Gastrocnemius medialis (tissue), 4 donors: ENCODE measurements at regions not wholly inside any gene's neighbourhood (a gene's known extent, or its start where the extent isn't known, plus 50 kb on each side); places are given as distances from the start of the nearest gene placed in this dataset.

ENCODE experiments used
- ATAC-seq, 2 donors: fragments of 150-250 bp; one replicate each; pipeline ENCODE4 v1.9.1; 2016
- DNase-seq, 2 donors: peaks; one replicate each; pipeline ENCODE4 v3.0.0-alpha.2; 2019
- H3K27ac ChIP-seq, 4 donors: fragments of 200-600 bp; sonication (generic); 1 replicate in 1 of 4; 2 replicates in 3 of 4; pipeline ENCODE4 v1.5.1; 2016 to 2018; ENCODE audit warnings: mild to moderate bottlenecking in 2 of 4, moderate library complexity in 1 of 4
- H3K27me3 ChIP-seq, 3 donors: fragments of 200-600 bp; sonication (generic) in 2 of 3; 1 replicate in 1 of 3; 2 replicates in 2 of 3; pipeline versions ENCODE4 v1.5.1 to v1.6.0; 2016 to 2019; ENCODE audit warnings: mild to moderate bottlenecking in 1 of 3, moderate library complexity in 1 of 3
- H3K36me3 ChIP-seq, 2 donors: fragments of 200-600 bp; sonication (generic) in 1 of 2; one replicate each; pipeline ENCODE4 v1.5.1; 2017 to 2018
- H3K4me1 ChIP-seq, 2 donors: fragments of 200-600 bp; sonication (generic) in 1 of 2; one replicate each; pipeline ENCODE4 v1.5.1; 2016 to 2017; ENCODE audit warnings: mild to moderate bottlenecking in 2 of 2
- H3K4me3 ChIP-seq, 4 donors: fragments of 200-600 bp; sonication (generic) in 3 of 4; 1 replicate in 1 of 4; 2 replicates in 3 of 4; pipeline ENCODE4 v1.5.1; 2016 to 2019; ENCODE audit warnings: mild to moderate bottlenecking in 2 of 4
- H3K9me3 ChIP-seq, 3 donors: fragments of 200-600 bp; sonication (generic) in 2 of 3; 1 replicate in 1 of 3; 2 replicates in 2 of 3; pipeline ENCODE4 v1.5.1; 2016 to 2019
- POLR2A ChIP-seq, 2 donors: fragments of 450-650 bp; IDR thresholded peaks; one replicate each; pipeline ENCODE4 v1.6.1; 2017; ENCODE audit warnings: antibody characterized with exemption in 2 of 2, mild to moderate bottlenecking in 2 of 2, moderate library complexity in 2 of 2
- in situ Hi-C, 4 donors: fragments of 200-750 bp; cut with MboI; loops; one replicate each; pipeline versions ENCODE4 v1.15.0 to v1.8.0; 2017; ENCODE audit warnings: low sequenced_read_pairs in 4 of 4
- intact Hi-C: fragments of 100-400 bp; cut with DNase I; formaldehyde crosslinking; loops from one replicate; pipeline ENCODE4 v1.15.1; 2023; ENCODE audit warnings: low total_unique reads
- TF ChIP-seq, protein P1 (sequence below), 5 experiments: fragments of 450-650 bp in 3 of 5; fragments of 200-600 bp in 2 of 5; sonication (generic) in 2 of 5; IDR thresholded peaks in 4 of 5; conservative IDR thresholded peaks in 1 of 5; 1 replicate in 4 of 5; 2 replicates in 1 of 5; pipeline ENCODE4 v1.5.1; 2016 to 2019; ENCODE audit warnings: antibody characterized with exemption in 5 of 5, mild to moderate bottlenecking in 3 of 5, moderate library complexity in 3 of 5

- ATAC-seq: no peak
- H3K4me3 ChIP-seq: no peak overlapping the region
- H3K36me3 ChIP-seq: no peaks in the 10 kb centered on the region
- no peak overlapping the region for H3K27ac ChIP-seq
- H3K4me1 ChIP-seq: no peaks in the 10 kb centered on the region
- TF ChIP-seq POLR2A (IDR thresholded peaks at IDR 0.05): no peak
- TF ChIP-seq, protein P1, sequence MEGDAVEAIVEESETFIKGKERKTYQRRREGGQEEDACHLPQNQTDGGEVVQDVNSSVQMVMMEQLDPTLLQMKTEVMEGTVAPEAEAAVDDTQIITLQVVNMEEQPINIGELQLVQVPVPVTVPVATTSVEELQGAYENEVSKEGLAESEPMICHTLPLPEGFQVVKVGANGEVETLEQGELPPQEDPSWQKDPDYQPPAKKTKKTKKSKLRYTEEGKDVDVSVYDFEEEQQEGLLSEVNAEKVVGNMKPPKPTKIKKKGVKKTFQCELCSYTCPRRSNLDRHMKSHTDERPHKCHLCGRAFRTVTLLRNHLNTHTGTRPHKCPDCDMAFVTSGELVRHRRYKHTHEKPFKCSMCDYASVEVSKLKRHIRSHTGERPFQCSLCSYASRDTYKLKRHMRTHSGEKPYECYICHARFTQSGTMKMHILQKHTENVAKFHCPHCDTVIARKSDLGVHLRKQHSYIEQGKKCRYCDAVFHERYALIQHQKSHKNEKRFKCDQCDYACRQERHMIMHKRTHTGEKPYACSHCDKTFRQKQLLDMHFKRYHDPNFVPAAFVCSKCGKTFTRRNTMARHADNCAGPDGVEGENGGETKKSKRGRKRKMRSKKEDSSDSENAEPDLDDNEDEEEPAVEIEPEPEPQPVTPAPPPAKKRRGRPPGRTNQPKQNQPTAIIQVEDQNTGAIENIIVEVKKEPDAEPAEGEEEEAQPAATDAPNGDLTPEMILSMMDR (IDR thresholded peaks at IDR 0.05 in 4 of 5, conservative IDR thresholded peaks at IDR 0.05 in 1 of 5): no peak
- no peak for DNase-seq
- in situ Hi-C loops: no loop called here
- intact Hi-C loops: no loop called here
- no peaks in the 10 kb centered on the region for H3K27me3 ChIP-seq
- no peaks in the 10 kb centered on the region for H3K9me3 ChIP-seq
Observed at GRCh38 chr2:4053769-4054493, 350.6 kb downstream of the DCDC2C start.

DNA sequence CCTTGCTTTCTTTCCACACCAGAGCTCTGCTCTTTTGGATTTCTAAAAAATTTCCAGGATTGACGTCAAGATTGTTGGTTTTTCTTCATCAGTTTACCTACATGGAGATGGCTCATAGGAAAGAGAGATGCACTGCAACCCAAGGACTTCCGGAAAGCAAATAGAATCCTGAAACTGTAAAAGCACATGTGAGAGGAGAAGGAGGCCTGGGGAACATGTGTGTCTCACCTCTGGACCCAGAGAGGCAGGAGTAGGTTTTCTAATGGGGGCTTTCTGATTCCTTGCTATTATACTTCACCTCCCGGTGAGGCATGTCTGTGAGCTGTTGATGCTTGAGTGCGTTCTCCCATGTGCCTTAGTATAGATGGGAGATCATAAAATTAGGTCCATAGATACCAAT, 362.8 kb downstream of the DCDC2C start:
- Histone ChIP-seq H3K4me3 (no peak overlapping the region), H3K4me1 (no peaks in the 10 kb centered on the region)
- in situ Hi-C loops: no loop called here

GRCh38 chr2:4073026-4073569, 369.7 kb downstream of the DCDC2C start:
- Histone ChIP-seq H3K4me1 (no peaks in the 10 kb centered on the region), H3K27me3 (no peaks in the 10 kb centered on the region), H3K4me3 (no peak overlapping the region), H3K36me3 (no peaks in the 10 kb centered on the region), H3K9me3 (no peaks in the 10 kb centered on the region), H3K27ac (no peak overlapping the region)
- no peak for DNase-seq
- no peak for TF ChIP-seq POLR2A (IDR thresholded peaks at IDR 0.05)
- TF ChIP-seq, protein P1 (IDR thresholded peaks at IDR 0.05 in 4 of 5, conservative IDR thresholded peaks at IDR 0.05 in 1 of 5): no peak
- in situ Hi-C loops (no loop called here), intact Hi-C loops (no loop called here)
- ATAC-seq: no peak

More for the DNA sequence above, 362.8 kb downstream of the DCDC2C start:
- ATAC-seq (no peak), DNase-seq (no peak)
- no peaks in the 10 kb centered on the region for H3K27me3 ChIP-seq
- no peak for TF ChIP-seq POLR2A (IDR thresholded peaks at IDR 0.05)
- TF ChIP-seq, protein P1 (IDR thresholded peaks at IDR 0.05 in 4 of 5, conservative IDR thresholded peaks at IDR 0.05 in 1 of 5): no peak
- intact Hi-C loops: no loop called here
- no peaks in the 10 kb centered on the region for H3K36me3 ChIP-seq
- H3K9me3 ChIP-seq: no peaks in the 10 kb centered on the region
- H3K27ac ChIP-seq: no peak overlapping the region

DNA sequence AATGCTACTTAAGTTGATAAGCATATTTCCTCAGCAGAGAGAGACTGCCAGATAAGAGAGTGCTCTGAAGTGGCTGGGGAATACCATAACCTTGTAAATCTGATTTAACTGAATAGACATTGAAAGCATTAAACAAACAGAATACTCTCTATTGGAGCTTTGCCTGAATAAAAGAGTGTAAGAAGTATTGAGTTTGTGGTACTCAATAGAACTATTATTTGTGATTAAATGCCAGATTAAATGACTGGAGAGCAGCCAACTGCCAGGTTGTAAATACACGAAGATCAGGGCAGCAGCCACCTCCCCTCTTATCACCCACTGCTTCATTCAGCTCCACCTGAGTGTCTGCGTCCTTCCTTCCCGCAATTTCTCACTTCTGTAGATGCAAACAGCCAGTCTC, 373.6 kb downstream of the DCDC2C start:
- Histone ChIP-seq H3K36me3 (no peaks in the 10 kb centered on the region), H3K4me3 (no peak overlapping the region), H3K4me1 (no peaks in the 10 kb centered on the region), H3K9me3 (no peaks in the 10 kb centered on the region), H3K27me3 (no peaks in the 10 kb centered on the region), H3K27ac (no peak overlapping the region)
- in situ Hi-C loops: no loop called here
- TF ChIP-seq POLR2A (IDR thresholded peaks at IDR 0.05): no peak
- TF ChIP-seq, protein P1 (IDR thresholded peaks at IDR 0.05 in 4 of 5, conservative IDR thresholded peaks at IDR 0.05 in 1 of 5): no peak
- ATAC-seq (no peak), DNase-seq (no peak)
- intact Hi-C loops: no loop called here
